GM12864 (cell line): ENCODE measurements at regions not wholly inside any gene's neighbourhood (a gene's known extent, or its start where the extent isn't known, plus 50 kb on each side); places are given as distances from the start of the nearest gene placed in this dataset.

Source experiments
- DNase-seq: peaks from one replicate; pipeline ENCODE4 v3.0.0-alpha.2; 2011; ENCODE audit warnings: low read depth
- H3K4me3 ChIP-seq: 2 replicates; pipeline ENCODE4 v1.5.1; 2011; ENCODE audit warnings: mild to moderate bottlenecking, low read depth, low read length, control low read depth
- TF ChIP-seq, protein P1 (sequence below): IDR thresholded peaks from 2 replicates; pipeline ENCODE4 v1.5.1; 2011; ENCODE audit warnings: low read depth, mild to moderate bottlenecking, moderate library complexity, low read length, control low read depth, inconsistent platforms; ENCODE audit errors: missing control alignments

DNA sequence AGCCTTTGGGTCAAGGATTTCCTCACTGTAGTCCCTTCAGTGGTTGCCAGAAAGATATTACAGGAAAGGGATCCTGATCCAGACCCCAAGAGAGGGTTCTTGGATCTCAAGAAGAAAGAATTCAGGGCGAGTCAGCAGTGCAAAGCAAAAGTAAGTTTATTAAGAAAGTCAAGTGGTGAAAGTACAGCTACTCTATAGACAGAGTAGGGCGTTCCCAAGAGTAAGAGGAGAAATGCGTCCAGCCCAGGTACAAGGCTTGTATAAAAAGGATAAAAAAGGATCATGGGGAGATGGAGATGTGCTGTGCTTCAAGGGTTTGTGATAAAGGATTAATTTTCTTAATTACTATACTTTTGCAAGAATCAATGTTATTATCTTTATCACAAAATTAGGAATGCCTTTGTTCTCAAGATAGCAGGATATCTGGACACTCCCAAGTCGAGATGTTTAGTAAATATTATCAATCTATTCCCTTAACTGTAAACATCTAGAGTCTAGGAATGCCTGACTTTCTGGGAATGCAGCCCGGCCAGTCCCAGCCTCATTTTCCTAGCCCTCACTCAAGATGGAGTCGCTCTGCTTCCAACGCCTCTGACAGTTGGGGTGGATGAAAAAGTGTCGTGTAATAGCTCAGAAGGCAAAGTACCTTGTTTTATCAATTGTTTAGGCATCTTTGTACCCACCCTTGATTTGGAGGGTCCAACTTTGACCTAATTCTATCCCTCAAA is 360.7 kb downstream of the GPM6A start:
- H3K4me3 ChIP-seq = no peak overlapping the region
- TF ChIP-seq, protein P1, sequence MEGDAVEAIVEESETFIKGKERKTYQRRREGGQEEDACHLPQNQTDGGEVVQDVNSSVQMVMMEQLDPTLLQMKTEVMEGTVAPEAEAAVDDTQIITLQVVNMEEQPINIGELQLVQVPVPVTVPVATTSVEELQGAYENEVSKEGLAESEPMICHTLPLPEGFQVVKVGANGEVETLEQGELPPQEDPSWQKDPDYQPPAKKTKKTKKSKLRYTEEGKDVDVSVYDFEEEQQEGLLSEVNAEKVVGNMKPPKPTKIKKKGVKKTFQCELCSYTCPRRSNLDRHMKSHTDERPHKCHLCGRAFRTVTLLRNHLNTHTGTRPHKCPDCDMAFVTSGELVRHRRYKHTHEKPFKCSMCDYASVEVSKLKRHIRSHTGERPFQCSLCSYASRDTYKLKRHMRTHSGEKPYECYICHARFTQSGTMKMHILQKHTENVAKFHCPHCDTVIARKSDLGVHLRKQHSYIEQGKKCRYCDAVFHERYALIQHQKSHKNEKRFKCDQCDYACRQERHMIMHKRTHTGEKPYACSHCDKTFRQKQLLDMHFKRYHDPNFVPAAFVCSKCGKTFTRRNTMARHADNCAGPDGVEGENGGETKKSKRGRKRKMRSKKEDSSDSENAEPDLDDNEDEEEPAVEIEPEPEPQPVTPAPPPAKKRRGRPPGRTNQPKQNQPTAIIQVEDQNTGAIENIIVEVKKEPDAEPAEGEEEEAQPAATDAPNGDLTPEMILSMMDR = no peak
- DNase-seq = no peak

- TF ChIP-seq, protein P1 = no peak
- no peak overlapping the region for H3K4me3 ChIP-seq
- no peak for DNase-seq
These were observed 358.6 kb downstream of the GPM6A start for GRCh38 chr4:175453456-175453855.

DNA sequence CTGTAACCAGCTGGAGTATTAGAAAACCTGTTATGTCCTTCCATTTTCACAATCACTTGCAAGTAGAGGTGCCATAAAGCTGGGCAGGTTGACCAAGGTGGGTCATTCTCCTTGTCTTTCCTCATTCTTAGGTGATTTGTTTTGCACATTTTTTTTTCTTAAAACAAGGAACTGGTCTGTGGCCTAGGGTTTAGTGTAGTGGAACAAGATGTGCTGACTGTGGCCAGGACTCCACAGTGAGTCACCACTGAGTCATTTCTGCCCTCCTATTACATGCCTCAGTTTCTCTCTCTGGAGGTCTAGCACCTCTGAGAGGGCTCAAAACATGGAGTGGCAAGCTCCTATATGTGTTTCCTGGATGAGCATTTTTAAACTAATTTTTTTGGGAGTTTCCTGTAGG is 355.9 kb downstream of the GPM6A start:
- DNase-seq = no peak
- no peak overlapping the region for H3K4me3 ChIP-seq
- TF ChIP-seq, protein P1 = no peak

GRCh38 chr4:175457956-175458355 is 354.1 kb downstream of the GPM6A start:
- DNase-seq = no peak
- H3K4me3 ChIP-seq = no peak overlapping the region
- TF ChIP-seq, protein P1 = no peak

GRCh38 chr4:175459571-175459970 is 352.5 kb downstream of the GPM6A start:
- no peak for DNase-seq
- no peak overlapping the region for H3K4me3 ChIP-seq
- TF ChIP-seq, protein P1 = no peak

GRCh38 chr4:175460414-175460813 is 351.6 kb downstream of the GPM6A start:
- TF ChIP-seq, protein P1 = no peak
- no peak overlapping the region for H3K4me3 ChIP-seq
- no peak for DNase-seq

DNA sequence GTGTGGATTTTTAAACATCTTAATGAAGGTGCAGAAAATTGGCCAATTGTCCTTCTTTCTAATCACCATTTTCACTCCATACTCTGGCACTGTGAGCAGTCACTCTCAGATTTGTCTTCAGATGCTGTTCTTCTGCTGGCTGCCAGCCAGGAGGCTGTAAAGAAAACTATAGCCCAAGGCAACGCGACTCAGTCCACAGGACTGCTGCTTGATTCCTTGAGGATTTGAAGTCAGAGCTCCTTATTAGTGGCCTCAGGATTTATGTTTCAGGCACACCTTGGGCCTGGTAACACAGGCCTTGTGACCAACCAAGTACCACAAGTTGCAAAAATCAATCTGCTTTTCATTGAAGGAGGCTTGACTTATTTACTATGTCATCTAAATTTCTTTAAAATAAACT is 342.6 kb downstream of the GPM6A start:
- DNase-seq = no peak
- H3K4me3 ChIP-seq = no peak overlapping the region
- TF ChIP-seq, protein P1 = no peak
